ENCODE measurements at regions not wholly inside any gene's neighbourhood (a gene's known extent, or its start where the extent isn't known, plus 50 kb on each side); places are given as distances from the start of the nearest gene placed in this dataset.

- Histone ChIP-seq H2AFZ (no peak overlapping the region), H3K27me3 (ENCODE audit: insufficient read depth, low read depth) (no peaks in the 10 kb centered on the region), H3K4me3 (no peak overlapping the region), H4K20me1 (ENCODE audit: insufficient read depth) (no peaks in the 10 kb centered on the region), H3K79me2 (ENCODE audit: low read depth) (no peaks in the 10 kb centered on the region), H3K4me2 (no peak overlapping the region), H3K4me1 (replicated peaks; ENCODE audit: insufficient read depth) (no peaks in the 10 kb centered on the region), H3K9me3 (ENCODE audit: insufficient read depth, low read depth) (no peaks in the 10 kb centered on the region), H3F3A (ENCODE audit: insufficient read depth, low read depth) (no peaks in the 10 kb centered on the region), H3K36me3 (ENCODE audit: low read depth) (no peaks in the 10 kb centered on the region), H3K27ac (no peak overlapping the region), H3K9me2 (ENCODE audit: insufficient read depth) (no peaks in the 10 kb centered on the region)
- DNase-seq = no peak
- ChIA-PET CTCF (no interaction called here), POLR2A (ENCODE audit: unreplicated experiment) (no interaction called here)
- BruUV-seq (replicated peaks) = no TSS peak
- TF ChIP-seq EZH2 (IDR thresholded peaks at IDR 0.05; ENCODE audit: low read depth) = no peak
- TF ChIP-seq, protein P1, sequence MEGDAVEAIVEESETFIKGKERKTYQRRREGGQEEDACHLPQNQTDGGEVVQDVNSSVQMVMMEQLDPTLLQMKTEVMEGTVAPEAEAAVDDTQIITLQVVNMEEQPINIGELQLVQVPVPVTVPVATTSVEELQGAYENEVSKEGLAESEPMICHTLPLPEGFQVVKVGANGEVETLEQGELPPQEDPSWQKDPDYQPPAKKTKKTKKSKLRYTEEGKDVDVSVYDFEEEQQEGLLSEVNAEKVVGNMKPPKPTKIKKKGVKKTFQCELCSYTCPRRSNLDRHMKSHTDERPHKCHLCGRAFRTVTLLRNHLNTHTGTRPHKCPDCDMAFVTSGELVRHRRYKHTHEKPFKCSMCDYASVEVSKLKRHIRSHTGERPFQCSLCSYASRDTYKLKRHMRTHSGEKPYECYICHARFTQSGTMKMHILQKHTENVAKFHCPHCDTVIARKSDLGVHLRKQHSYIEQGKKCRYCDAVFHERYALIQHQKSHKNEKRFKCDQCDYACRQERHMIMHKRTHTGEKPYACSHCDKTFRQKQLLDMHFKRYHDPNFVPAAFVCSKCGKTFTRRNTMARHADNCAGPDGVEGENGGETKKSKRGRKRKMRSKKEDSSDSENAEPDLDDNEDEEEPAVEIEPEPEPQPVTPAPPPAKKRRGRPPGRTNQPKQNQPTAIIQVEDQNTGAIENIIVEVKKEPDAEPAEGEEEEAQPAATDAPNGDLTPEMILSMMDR (conservative IDR thresholded peaks at IDR 0.05) = no peak
- intact Hi-C loops (cut with micrococcal nuclease; ENCODE audit: unreplicated experiment) = no loop called here
These were observed 144.1 kb downstream of the SYF2 start for GRCh38 chr1:25088180-25088701.

DNA sequence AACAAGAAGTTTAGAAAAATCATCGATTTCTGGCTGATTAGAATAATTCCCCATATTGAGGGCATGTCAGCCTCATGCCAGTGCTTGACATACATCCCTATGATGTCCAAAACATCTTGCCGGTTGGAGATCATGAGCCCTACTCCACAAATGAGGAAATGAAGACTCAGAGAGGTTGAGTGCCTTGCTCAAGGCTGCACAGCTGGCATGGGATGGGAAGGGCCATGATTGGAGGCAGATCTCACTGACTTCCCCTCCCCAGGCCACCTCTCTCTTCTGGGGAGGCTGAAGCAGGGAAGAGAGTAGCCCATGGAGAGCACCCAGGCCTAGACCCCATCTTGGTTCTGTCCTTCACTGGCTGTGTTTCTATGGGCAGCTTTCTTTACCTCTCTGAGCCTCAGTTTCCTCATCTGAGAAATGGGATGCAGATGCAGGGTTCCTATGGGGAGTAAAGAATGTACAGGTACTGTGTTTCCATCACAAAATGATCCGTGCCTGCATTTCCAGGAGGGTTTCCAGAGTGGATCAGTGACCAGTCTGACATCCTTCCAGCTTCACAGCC, 145.7 kb downstream of the SYF2 start:
- Histone ChIP-seq H3K9me2 (ENCODE audit: insufficient read depth) (no peaks in the 10 kb centered on the region), H3K27me3 (ENCODE audit: insufficient read depth, low read depth) (no peaks in the 10 kb centered on the region), H4K20me1 (ENCODE audit: insufficient read depth) (no peaks in the 10 kb centered on the region), H3K4me3 (no peak overlapping the region), H3K36me3 (ENCODE audit: low read depth) (no peaks in the 10 kb centered on the region), H3K79me2 (ENCODE audit: low read depth) (no peaks in the 10 kb centered on the region), H3K4me2 (no peak overlapping the region), H3F3A (ENCODE audit: insufficient read depth, low read depth) (no peaks in the 10 kb centered on the region), H2AFZ (no peak overlapping the region), H3K27ac (no peak overlapping the region), H3K9me3 (ENCODE audit: insufficient read depth, low read depth) (no peaks in the 10 kb centered on the region), H3K4me1 (replicated peaks; ENCODE audit: insufficient read depth) (no peaks in the 10 kb centered on the region)
- DNase-seq = no peak
- TF ChIP-seq, protein P1 (conservative IDR thresholded peaks at IDR 0.05) = no peak
- no peak for TF ChIP-seq EZH2 (IDR thresholded peaks at IDR 0.05; ENCODE audit: low read depth)
- CTCF ChIA-PET = no interaction called here
- intact Hi-C loops (cut with micrococcal nuclease; ENCODE audit: unreplicated experiment) = no loop called here
- no TSS peak for BruUV-seq (replicated peaks)
- POLR2A ChIA-PET (ENCODE audit: unreplicated experiment) = no interaction called here

DNA sequence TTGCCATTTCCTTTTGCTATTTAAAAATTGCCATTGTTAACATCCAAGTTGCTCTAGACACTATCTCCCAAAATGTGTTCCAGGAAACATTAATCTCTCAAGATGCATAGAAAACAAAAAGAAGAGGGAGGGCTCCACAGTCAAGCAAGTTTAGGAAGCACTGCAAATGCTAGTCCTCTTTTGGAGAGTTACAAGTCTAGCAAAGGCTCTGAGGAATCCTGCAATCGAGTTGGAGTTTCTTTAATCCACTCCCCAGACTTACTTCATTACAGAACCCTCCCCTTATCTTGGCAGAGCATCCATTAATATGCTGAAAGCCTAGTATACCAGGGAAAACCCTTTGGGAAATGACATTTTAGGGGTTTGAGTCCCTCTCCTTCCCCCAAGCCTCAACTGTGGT, 147.9 kb downstream of the SYF2 start:
- intact Hi-C loops (cut with micrococcal nuclease; ENCODE audit: unreplicated experiment) = no loop called here
- H3K4me3 ChIP-seq = no peak overlapping the region
- BruUV-seq (replicated peaks) = no TSS peak
- TF ChIP-seq, protein P1 (conservative IDR thresholded peaks at IDR 0.05) = no peak
- TF ChIP-seq EZH2 (IDR thresholded peaks at IDR 0.05; ENCODE audit: low read depth) = no peak
- H3K27me3 ChIP-seq (ENCODE audit: insufficient read depth, low read depth) = no peaks in the 10 kb centered on the region
- no peaks in the 10 kb centered on the region for H3K9me2 ChIP-seq (ENCODE audit: insufficient read depth)
- H3K27ac ChIP-seq = no peak overlapping the region
- no peak overlapping the region for H3K4me2 ChIP-seq
- H2AFZ ChIP-seq = no peak overlapping the region
- DNase-seq = no peak
- no peaks in the 10 kb centered on the region for H3K9me3 ChIP-seq (ENCODE audit: insufficient read depth, low read depth)
- no peaks in the 10 kb centered on the region for H3F3A ChIP-seq (ENCODE audit: insufficient read depth, low read depth)
- H3K36me3 ChIP-seq (ENCODE audit: low read depth) = no peaks in the 10 kb centered on the region
- no peaks in the 10 kb centered on the region for H4K20me1 ChIP-seq (ENCODE audit: insufficient read depth)
- H3K79me2 ChIP-seq (ENCODE audit: low read depth) = no peaks in the 10 kb centered on the region
- ChIA-PET POLR2A (ENCODE audit: unreplicated experiment) (no interaction called here), CTCF (no interaction called here)
- no peaks in the 10 kb centered on the region for H3K4me1 ChIP-seq (replicated peaks; ENCODE audit: insufficient read depth)

All from PC-9 (cell line).